T-helper 2 cell treated with Interferon-gamma antibody and Interleukin-4, amounts not matched to agents 100 ng/mL and 5 ng/mL, for 36 hours (primary cell): ENCODE measurements at regions not wholly inside any gene's neighbourhood (a gene's known extent, or its start where the extent isn't known, plus 50 kb on each side); places are given as distances from the start of the nearest gene placed in this dataset.
"Not testable (repeated sequence)": the region's sequence is repeated elsewhere in the genome, so short reads cannot be mapped to it uniquely, and the experiment has no call there.

Source experiments
- intact Hi-C: fragments of 100-400 bp; cut with micrococcal nuclease; formaldehyde crosslinking; loops from one replicate; pipeline ENCODE4 v1.15.1; 2023

- intact Hi-C loops: no loop called here
These were observed 133.6 kb downstream of the TMEM121 start for GRCh38 chr14:105659935-105660527.

GRCh38 chr14:105660816-105661531 is 134.6 kb downstream of the TMEM121 start:
- intact Hi-C loops: no loop called here

- intact Hi-C loops: not testable (repeated sequence)
These were observed 135.7 kb downstream of the TMEM121 start for GRCh38 chr14:105662043-105662442.

- intact Hi-C loops: not testable (repeated sequence)
These were observed 136.2 kb downstream of the TMEM121 start for GRCh38 chr14:105662592-105662991.

- intact Hi-C loops: not testable (repeated sequence)
These were observed 136.9 kb downstream of the TMEM121 start for GRCh38 chr14:105663323-105663722.

- intact Hi-C loops: not testable (repeated sequence)
These were observed 137.6 kb downstream of the TMEM121 start for GRCh38 chr14:105663818-105664596.

- intact Hi-C loops: no loop called here
These were observed 138.3 kb downstream of the TMEM121 start for GRCh38 chr14:105664691-105665090.

GRCh38 chr14:105665247-105665950 is 139.0 kb downstream of the TMEM121 start:
- intact Hi-C loops: no loop called here

- intact Hi-C loops: no loop called here
These were observed 139.5 kb downstream of the TMEM121 start for GRCh38 chr14:105665951-105666277.

GRCh38 chr14:105666420-105666819 is 140.0 kb downstream of the TMEM121 start:
- intact Hi-C loops: no loop called here

- intact Hi-C loops: not testable (repeated sequence)
These were observed 140.7 kb downstream of the TMEM121 start for GRCh38 chr14:105666991-105667662.

GRCh38 chr14:105667663-105668020 is 141.3 kb downstream of the TMEM121 start:
- intact Hi-C loops: not testable (repeated sequence)

GRCh38 chr14:105668021-105668420 is 141.6 kb downstream of the TMEM121 start:
- intact Hi-C loops: not testable (repeated sequence)

- intact Hi-C loops: not testable (repeated sequence)
These were observed 142.3 kb downstream of the TMEM121 start for GRCh38 chr14:105668471-105669230.

GRCh38 chr14:105669231-105669610 is 142.8 kb downstream of the TMEM121 start:
- intact Hi-C loops: not testable (repeated sequence)

- intact Hi-C loops: loop anchor here (10.0 kb wide), 2 partner anchors 275 to 335 kb away; no protein-coding TSS in a partner anchor
These were observed 143.3 kb downstream of the TMEM121 start for GRCh38 chr14:105669646-105670045.

- intact Hi-C loops: loop anchor here (10.0 kb wide), 2 partner anchors 272 to 332 kb away; no protein-coding TSS in a partner anchor
These were observed 146.2 kb downstream of the TMEM121 start for GRCh38 chr14:105672450-105673200.

GRCh38 chr14:105675433-105675832 is 149.1 kb downstream of the TMEM121 start:
- intact Hi-C loops: loop anchor here (10.0 kb wide), 2 partner anchors 269 to 329 kb away; no protein-coding TSS in a partner anchor

- intact Hi-C loops: loop anchor here (10.0 kb wide), 2 partner anchors 269 to 329 kb away; no protein-coding TSS in a partner anchor
These were observed 149.7 kb downstream of the TMEM121 start for GRCh38 chr14:105675905-105676670.
